Mammary epithelial cell (primary cell): ENCODE measurements at regions not wholly inside any gene's neighbourhood (a gene's known extent, or its start where the extent isn't known, plus 50 kb on each side); places are given as distances from the start of the nearest gene placed in this dataset.

Experiments used
- CTCF ChIP-seq, 2 donors: IDR thresholded peaks in 1 of 2; conservative IDR thresholded peaks in 1 of 2; 2 replicates each; pipeline ENCODE4 v1.5.1; 2011 to 2012; ENCODE audit warnings: inconsistent platforms in 2 of 2, low read length in 2 of 2, mild to moderate bottlenecking in 2 of 2, control low read depth in 1 of 2, low read depth in 1 of 2; ENCODE audit not compliant: insufficient read depth in 1 of 2; ENCODE audit errors: extremely low read depth in 1 of 2
- EZH2 ChIP-seq: IDR thresholded peaks from 2 replicates; pipeline ENCODE4 v1.6.1; 2012; ENCODE audit warnings: low read length, inconsistent platforms, borderline replicate concordance

GRCh38 chr13:61477619-61478018 is 62.0 kb upstream of the PCDH20 start:
- TF ChIP-seq CTCF (conservative IDR thresholded peaks at IDR 0.05 in 1 of 2, IDR thresholded peaks at IDR 0.05 in 1 of 2; ENCODE audit: extremely low read depth in 1 of 2, insufficient read depth in 1 of 2, low read depth in 1 of 2, low read length in 2 of 2) (no peak), EZH2 (no peak)
